ENCODE measurements at regions not wholly inside any gene's neighbourhood (a gene's known extent, or its start where the extent isn't known, plus 50 kb on each side); places are given as distances from the start of the nearest gene placed in this dataset.
A peak's percentile ranks its signal among the peaks of the same experiment; 100 is the strongest.

- DNase-seq (ENCODE audit: missing footprints) (no peak), ATAC-seq (no peak)
- intact Hi-C loops (cut with DNase I) = no loop called here
Observed at GRCh38 chr9:8115570-8115969, 316.0 kb upstream of the DMAC1 start.

GRCh38 chr9:8114826-8115225 is 315.2 kb upstream of the DMAC1 start:
- no peak for ATAC-seq
- intact Hi-C loops (cut with DNase I) = no loop called here

GRCh38 chr9:8106362-8106761 is 306.8 kb upstream of the DMAC1 start:
- intact Hi-C loops (cut with DNase I) = no loop called here
- DNase-seq (ENCODE audit: missing footprints) = no peak
- ATAC-seq = no peak

More at GRCh38 chr9:8114826-8115225, 315.2 kb upstream of the DMAC1 start:
- no peak for DNase-seq (ENCODE audit: missing footprints)

- DNase-seq (ENCODE audit: missing footprints) = no peak
- intact Hi-C loops (cut with DNase I) = no loop called here
- ATAC-seq = no peak
Observed at GRCh38 chr9:8101607-8102006, 302.0 kb upstream of the DMAC1 start.

GRCh38 chr9:8096091-8096490 is 296.5 kb upstream of the DMAC1 start:
- no peak for DNase-seq (ENCODE audit: missing footprints)
- intact Hi-C loops (cut with DNase I) = no loop called here
- ATAC-seq = no peak

- ATAC-seq = no peak
- intact Hi-C loops (cut with DNase I) = no loop called here
- no peak for DNase-seq (ENCODE audit: missing footprints)
Observed at GRCh38 chr9:8095672-8096086, 296.1 kb upstream of the DMAC1 start.

- DNase-seq (ENCODE audit: missing footprints) (no peak), ATAC-seq (no peak)
- intact Hi-C loops (cut with DNase I) = no loop called here
Observed at GRCh38 chr9:8088477-8088876, 288.9 kb upstream of the DMAC1 start.

GRCh38 chr9:8085986-8086385 is 286.4 kb upstream of the DMAC1 start:
- intact Hi-C loops (cut with DNase I) = no loop called here
- ATAC-seq = no peak

GRCh38 chr9:8078641-8079140 is 279.1 kb upstream of the DMAC1 start:
- intact Hi-C loops (cut with DNase I) = no loop called here
- no peak for ATAC-seq
- DNase-seq (ENCODE audit: missing footprints) = no peak

More at GRCh38 chr9:8085986-8086385, 286.4 kb upstream of the DMAC1 start:
- no peak for DNase-seq (ENCODE audit: missing footprints)

GRCh38 chr9:8074713-8075286 is 275.2 kb upstream of the DMAC1 start:
- DNase-seq (ENCODE audit: missing footprints) (no peak), ATAC-seq (no peak)
- intact Hi-C loops (cut with DNase I) = no loop called here

GRCh38 chr9:8071445-8071798 is 271.8 kb upstream of the DMAC1 start:
- intact Hi-C loops (cut with DNase I) = no loop called here
- DNase-seq (ENCODE audit: missing footprints) (no peak), ATAC-seq (no peak)

- DNase-seq (ENCODE audit: missing footprints) = peak; percentile 52
- ATAC-seq = no peak
- intact Hi-C loops (cut with DNase I) = no loop called here
Observed at GRCh38 chr9:8070779-8071444, 271.3 kb upstream of the DMAC1 start.

- intact Hi-C loops (cut with DNase I) = no loop called here
- no peak for ATAC-seq
- no peak for DNase-seq (ENCODE audit: missing footprints)
Observed at GRCh38 chr9:8062459-8062858, 262.9 kb upstream of the DMAC1 start.

- DNase-seq (ENCODE audit: missing footprints) = no peak
- ATAC-seq = no peak
Observed at GRCh38 chr9:8053501-8053900, 253.9 kb upstream of the DMAC1 start.

GRCh38 chr9:8052991-8053390 is 253.4 kb upstream of the DMAC1 start:
- ATAC-seq = no peak

More at GRCh38 chr9:8053501-8053900, 253.9 kb upstream of the DMAC1 start:
- intact Hi-C loops (cut with DNase I) = no loop called here

GRCh38 chr9:8037745-8038144 is 238.2 kb upstream of the DMAC1 start:
- ATAC-seq = no peak
- no peak for DNase-seq (ENCODE audit: missing footprints)
- intact Hi-C loops (cut with DNase I) = no loop called here

More at GRCh38 chr9:8052991-8053390, 253.4 kb upstream of the DMAC1 start:
- DNase-seq (ENCODE audit: missing footprints) = no peak
- intact Hi-C loops (cut with DNase I) = no loop called here

- ATAC-seq = no peak
- intact Hi-C loops (cut with DNase I) = no loop called here
- DNase-seq (ENCODE audit: missing footprints) = no peak
Observed at GRCh38 chr9:8036914-8037524, 237.4 kb upstream of the DMAC1 start.

- intact Hi-C loops (cut with DNase I) = no loop called here
- ATAC-seq (no peak), DNase-seq (ENCODE audit: missing footprints) (no peak)
Observed at GRCh38 chr9:8033794-8034193, 234.2 kb upstream of the DMAC1 start.

GRCh38 chr9:8030095-8030494 is 230.5 kb upstream of the DMAC1 start:
- ATAC-seq (no peak), DNase-seq (ENCODE audit: missing footprints) (no peak)
- intact Hi-C loops (cut with DNase I) = no loop called here

GRCh38 chr9:8027351-8027750 is 227.8 kb upstream of the DMAC1 start:
- intact Hi-C loops (cut with DNase I) = no loop called here
- no peak for DNase-seq (ENCODE audit: missing footprints)
- no peak for ATAC-seq

All from Right ventricle myocardium inferior (tissue), 1 donor.